ENCODE measurements at regions not wholly inside any gene's neighbourhood (a gene's known extent, or its start where the extent isn't known, plus 50 kb on each side); places are given as distances from the start of the nearest gene placed in this dataset.
"Not testable (repeated sequence)": the region's sequence is repeated elsewhere in the genome, so short reads cannot be mapped to it uniquely, and the experiment has no call there.

DNA sequence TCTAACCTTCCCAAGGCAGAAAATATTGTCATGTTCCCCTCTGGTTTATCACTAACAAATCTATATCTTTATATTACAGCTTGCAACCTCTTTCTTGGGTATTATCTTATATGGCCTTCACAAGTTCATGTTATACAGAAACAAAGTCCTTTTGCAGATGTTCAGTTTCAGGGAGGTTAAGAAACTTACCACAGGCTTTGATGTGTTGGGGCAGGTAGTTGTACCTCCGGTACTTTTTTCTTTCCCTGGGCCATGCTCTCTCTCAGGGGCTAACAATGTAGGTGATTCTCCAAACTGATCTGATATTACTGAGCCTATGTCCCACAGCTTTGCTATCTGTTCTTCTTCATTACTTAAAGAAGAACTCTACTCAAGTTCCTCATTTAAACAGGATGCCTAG lies 548.9 kb upstream of the SYT4 start:
- DNase-seq = no peak

DNA sequence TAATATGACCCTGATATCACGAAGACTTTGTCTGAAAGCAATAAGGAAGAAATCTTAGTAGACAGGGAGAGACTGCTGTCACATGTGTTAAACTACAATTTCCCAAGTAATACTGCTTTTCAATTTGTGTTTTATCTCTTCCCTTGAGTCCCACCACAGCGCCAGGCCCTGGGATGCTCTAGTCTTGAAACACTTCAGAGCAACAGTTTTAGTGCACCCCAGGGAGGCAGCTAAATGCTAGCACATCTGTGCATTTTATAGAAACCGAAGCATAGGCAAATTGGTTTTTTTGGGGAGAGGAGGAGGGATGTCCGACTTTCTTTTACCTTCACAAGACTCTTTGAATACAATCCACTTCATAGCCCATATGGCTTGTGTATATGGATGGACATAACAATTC lies 550.0 kb upstream of the SYT4 start:
- DNase-seq = no peak

DNA sequence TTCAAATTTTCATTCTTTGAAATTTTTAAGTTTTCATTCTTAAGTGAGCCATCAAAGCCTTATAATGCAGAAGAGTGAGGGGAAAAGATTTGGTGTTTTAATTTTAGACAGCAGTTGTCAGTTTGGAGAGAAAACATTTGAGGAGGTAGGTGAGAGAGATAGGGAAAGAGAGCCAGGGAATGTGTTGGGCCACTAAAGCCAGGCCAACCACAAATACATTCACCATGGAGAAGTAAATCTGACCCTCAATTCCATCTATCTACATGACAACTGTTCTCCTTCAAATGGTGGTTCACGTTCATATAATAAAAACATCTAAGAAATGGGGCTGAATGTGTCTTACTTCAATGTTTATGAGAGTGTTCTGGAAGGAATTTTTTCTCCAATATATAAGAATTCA lies 553.0 kb upstream of the SYT4 start:
- DNase-seq = no peak

DNA sequence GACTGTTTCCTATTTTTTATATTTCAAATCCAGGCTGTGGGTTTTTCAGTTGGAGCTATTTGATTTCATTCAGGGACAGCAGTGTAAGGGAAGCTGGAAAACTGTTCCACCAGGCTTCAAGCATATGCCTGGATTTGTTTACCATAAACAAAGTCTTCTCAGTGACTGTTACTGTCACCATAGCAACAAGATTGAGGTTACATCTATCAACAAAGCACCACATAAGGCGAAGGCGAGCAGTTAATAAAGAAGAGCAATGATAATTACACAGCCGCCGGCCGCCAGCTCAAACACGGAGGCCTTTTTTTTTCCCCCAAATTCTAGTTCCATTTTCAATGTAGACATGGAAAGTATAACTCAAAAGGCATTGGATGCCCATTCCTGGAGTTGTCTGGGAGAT lies 553.7 kb upstream of the SYT4 start:
- DNase-seq = no peak

DNA sequence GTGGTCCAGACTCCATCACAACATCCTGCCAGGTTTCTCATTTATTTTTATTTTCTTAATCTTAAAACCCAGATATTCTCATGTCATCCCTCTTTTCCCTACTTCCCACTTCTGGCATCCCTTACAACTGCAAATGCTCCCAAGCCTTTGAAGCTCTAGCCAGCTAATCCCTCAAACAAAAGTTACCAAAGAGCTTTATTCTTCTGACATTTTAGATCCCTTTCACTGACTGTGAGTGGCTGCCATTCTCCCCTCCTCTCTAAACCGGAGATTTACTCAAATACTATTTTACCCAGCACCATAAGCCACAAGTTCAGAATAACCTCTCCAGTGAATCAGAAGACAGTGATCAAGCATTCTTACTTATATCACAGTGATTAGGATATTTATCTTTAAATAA lies 569.0 kb upstream of the SYT4 start:
- no peak for DNase-seq

DNA sequence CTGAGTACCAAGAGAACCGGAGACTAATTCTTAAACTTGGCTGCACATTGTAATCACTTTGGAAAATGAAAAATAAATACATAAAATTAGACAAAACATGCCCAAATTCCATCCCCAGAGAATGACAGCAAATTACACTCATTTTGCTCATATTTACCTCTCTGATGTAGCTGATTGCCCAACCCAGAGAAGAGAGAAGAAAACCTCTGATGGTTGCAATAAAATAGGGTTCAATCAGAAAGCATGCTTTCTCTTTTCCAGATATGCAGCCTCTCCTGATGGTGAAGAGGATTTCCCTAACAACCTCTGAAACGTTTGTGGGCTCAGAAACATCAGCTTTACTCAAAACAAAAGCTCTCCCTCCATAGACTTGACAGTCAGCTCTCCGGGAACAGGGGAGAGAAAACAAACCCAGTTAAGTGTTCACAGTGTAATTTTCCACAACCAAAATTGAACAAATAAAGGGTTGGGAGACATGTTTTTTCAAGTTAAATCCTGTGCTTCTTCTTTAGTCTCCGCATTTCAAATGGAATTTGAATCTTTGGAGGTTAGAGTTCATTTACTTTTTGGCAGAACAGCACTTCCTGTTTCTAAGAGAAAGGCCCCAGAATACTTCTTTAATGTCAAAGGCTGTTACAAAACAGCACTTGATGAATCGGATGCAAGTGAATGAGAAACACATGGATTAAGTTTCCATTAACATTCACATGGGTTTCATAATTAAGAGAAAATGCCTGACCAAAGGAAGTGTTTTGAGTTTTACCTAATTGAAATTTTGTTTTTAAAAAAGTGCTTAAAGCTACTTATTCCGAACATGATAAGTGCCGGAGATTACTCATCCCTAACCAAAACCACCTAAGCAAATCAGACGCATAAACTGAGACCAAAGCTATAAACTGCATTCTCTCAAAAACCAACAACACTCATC lies 570.1 kb upstream of the SYT4 start:
- no peak for DNase-seq

DNA sequence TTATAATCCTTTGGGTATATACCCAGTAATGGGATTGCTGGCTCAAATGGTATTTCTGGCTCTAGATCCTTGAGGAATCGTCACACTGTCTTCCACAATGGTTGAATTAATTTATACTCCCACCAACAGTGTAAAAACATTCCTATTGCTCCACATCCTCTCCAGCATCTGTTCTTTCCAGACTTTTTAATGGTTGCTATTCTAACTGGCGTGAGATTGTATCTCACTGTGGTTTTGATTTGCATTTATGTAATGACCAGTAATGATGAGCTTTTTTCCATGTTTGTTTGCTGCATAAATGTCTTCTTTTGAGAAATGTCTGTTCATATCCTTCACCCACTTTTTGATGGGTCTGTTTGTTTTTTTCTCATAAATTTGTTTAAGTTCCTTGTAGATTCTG lies 572.5 kb upstream of the SYT4 start:
- not testable (repeated sequence) for DNase-seq

DNA sequence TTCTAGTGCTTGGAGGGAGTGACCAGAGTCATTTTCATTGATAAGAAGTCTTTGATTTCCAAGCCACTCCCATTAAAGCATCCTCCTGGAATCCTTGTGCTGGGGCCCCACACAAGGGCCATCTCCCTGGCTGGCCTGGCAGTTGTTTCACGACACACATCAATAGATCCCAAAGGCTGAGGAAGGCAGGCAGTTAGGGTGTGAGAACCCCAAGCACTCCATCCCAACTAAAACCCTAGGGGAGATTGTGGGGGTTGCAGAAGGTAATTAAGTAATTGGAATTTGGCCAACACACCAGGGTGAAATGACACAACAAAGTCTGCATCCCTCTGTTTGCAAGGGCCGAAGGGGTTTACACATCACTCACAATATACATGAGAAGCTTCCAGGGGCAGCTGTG lies 578.1 kb upstream of the SYT4 start:
- peak; percentile 48 for DNase-seq

DNA sequence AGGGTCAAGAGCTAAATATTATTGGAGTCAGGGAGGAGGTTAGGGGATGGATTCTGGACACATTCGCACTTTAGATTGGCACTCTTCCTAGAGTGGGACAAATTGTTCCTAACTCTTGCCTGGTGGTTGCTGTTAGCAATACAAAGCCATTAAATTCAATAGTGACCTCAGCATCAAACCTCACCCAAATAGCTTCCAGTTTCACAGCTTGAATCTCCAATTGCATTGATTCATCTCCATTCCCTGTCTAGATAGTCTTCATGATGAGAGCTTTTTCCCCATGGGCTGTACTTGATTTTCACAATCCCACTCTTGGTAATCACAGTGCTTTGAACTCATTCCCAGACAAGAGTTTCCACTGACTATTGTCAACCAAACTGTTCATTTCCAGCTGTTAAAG lies 585.9 kb upstream of the SYT4 start:
- DNase-seq = no peak

DNA sequence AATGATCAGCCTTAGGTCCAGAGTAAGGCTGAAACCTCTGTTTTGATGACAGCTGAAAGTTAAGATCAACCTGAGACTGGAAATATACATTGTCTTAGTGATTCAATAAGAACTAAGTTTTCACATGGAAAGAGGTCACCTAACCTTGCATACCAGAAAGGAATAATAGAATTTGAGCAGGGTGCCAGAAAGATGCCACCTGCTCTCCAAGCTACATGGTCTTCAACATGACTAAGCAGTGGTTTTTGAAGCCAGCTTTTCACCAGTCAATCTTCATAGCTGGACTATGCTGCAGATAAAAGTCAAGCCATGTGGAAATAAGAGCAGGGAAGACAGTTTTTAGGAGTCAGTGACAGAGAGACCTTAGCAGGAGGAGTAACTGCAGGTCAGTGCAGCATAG lies 589.4 kb upstream of the SYT4 start:
- no peak for DNase-seq

DNA sequence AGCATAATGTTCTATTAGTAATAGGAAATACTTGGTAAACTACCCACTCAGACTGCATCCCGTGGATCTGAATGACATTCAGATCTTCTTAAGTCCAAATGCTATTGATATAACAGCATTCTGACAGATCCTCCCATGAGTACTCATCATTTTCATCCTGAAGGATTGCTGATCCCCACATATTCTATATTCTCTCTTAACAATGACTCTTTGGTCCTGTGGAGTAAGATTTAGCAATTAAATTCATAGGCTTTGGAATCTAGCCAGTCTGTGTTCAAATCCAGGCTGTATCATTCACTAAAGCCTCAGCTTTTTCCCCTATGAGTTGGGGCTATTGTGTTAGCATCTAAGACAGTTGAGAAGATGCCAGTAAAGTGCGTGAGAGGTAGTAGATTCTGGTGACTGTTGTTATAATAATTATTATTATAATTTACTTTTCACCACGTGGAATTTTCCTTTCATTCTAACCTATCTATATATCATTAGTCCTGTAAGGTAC lies 591.3 kb upstream of the SYT4 start:
- DNase-seq = no peak

DNA sequence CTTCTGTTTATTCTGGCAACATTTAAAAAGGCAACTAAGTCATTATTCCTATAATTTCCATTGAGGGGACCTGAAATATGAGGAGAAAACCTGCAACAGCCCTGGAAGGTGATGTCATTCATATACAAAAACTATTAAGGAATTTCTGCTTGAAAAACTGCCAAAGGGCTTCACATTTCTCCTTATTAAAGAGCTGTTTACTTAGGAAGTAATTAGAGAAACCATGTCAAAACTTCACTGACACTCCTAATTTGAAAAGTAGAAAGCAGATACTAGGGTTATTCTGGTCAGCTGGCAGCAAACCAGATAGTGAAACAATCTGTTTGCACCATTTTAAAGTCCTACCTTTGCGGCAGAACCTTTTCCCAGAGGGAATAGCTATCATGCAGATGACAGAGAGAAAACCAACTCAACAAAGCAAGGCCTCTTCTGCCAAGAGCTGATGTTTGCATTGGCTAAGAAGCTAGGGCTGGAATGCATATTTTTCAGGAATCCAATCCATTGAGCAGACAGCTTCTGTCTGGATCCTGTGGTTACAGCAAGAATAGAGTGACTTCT lies 592.2 kb upstream of the SYT4 start:
- no peak for DNase-seq

DNA sequence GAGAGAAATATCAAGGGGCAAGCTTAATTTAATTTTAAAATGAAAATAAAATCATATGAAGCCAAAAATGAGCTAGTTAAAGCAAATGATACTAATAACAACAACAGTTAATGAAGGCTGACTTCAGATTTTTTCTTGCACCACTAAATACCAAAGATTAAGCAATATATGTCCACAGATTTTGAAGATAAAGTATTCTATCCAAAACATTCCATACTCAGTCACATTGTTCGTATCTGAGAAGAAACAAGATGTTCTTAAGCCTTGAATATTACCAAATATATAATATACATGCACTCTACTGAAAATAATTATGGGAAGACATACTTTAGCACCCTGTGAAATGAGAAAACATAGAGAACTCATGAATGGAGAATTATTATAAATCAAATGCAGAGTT lies 593.3 kb upstream of the SYT4 start:
- no peak for DNase-seq

DNA sequence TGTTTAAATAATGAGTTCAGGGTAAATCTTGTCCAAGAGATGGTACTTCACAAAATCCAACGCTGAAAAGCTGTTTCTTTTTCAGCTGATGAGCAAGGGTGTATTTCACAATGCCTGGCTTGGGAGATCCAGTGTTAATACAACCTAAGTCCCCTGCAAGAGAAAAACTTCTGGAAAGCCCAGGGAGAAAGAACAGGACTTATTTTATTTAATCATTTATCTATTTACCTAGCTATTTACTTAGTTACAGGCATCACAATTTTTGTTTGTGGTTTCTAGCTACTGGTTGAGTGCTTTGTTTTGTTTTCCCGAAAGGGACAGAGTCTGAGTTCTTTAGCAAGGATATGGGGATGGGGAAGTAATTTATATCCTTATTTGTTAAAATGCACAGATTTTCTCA lies 598.2 kb upstream of the SYT4 start:
- no peak for DNase-seq

DNA sequence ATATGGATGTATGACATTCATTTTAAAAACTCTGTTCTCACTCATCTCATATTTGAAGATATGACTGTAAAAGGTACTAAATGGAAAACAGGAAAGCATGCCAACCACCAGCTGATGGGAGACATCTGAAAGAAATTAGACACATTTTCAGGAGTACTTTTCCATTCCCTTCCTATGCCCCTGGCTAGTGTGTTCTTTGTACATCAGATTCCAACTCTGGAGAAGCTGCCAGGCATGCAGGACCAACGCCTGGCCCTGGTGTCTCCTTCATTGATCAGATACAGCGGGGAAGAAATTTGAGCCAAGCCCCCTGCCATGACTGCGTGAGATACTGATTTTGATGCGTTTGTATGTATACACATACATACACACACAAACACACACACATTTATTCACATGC lies 599.0 kb upstream of the SYT4 start:
- no peak for DNase-seq

DNA sequence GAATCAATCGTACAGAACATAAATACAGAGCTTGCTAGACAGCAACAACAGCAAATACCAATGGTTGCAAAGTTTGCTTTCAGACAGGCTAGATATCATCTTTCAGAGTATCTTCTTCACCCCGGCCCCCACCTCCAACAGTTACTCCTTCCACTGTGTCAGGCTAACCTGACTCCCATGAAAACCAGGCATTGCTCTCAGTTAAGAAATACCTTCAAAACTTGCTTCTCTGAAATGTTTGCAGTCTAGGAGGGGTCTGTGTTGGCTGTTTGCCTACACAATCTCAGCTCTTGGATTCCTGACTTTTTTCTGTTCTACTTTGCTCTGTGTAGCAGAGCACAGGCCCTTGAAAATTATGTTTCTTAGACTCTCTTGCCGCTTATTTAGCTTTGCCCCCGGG lies 599.5 kb upstream of the SYT4 start:
- no peak for DNase-seq

DNA sequence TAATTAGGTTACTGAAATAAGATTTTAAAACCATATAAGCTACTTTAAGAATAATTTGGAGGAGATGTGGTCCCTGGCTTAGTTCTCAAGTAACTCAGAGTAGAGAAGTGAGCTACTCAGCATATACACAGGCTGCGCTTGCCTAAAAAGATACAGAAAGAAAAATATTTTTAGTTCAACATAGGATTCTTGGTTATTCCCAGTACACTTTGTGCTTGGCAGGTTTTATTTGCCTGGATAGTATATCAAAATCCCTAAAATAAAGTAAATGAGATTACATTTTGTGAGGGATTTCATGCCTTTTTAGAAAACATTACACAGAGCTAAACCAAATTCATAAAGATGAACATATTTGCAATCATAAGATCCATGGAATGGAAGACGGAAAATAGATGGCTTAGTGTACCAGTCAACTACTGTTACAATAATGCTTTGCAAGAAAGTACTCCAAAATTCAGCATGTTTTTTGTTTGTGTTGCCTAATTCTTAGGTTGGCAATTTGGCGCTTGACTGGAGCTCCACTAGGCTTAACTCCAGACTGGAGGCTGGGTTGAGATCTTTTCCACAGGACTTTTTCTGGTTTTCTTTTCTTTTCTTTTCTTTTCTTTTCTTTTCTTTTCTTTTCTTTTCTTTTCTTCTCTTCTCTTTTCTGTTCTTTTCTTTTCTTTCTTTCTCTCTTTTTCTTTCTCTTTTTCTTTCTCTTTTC lies 600.5 kb upstream of the SYT4 start:
- DNase-seq = no peak

DNA sequence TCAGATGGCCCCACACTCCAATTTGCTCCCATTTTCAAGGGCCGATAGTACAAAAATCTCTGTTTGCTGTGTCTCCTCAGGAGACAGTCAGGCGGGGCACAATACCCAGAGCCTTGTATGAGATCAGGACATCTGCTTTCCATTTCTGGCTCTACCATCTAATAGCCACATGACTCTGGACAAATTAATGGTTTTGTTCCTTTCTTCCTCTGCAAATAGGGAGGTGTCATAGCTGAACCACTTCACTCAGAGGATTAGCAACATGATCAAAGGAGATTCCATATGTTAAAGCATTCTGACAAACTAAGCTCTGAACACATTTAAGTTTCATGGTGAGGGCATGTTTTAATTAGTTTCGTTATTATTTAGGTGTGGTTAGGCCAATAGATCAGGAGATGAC lies 602.1 kb upstream of the SYT4 start:
- no peak for DNase-seq

DNA sequence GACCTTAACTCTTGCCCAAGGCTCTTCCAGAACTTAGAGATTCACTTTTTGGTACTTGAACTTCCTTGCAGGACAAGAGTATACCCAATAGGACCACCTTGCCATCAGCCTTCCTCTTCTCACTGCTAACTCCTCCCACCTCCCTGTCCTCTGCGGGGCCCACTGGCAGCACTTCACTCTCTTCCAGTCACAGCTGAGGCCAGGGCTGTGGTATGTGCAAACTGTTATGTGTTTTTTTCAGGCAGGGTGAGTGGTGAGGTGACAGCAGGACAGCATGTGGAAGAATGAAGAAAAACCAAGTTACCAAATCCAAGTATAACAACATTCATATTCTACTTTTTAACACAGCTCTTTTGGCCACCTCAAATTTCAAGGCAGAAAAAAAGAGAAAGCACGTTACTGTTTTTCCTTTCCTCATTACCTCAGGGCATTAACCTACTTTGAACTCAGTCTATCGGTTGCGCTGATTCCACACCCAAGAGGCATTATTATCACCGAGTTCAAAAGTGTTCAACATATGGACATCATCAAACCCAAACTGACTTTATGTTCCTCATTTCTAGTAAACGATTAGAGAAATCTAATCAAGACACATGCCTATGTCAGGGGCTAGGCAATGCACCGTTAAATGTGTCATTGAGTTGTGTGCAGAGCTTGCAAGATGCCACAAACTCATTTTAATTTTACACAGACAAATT lies 605.2 kb upstream of the SYT4 start:
- no peak for DNase-seq

DNA sequence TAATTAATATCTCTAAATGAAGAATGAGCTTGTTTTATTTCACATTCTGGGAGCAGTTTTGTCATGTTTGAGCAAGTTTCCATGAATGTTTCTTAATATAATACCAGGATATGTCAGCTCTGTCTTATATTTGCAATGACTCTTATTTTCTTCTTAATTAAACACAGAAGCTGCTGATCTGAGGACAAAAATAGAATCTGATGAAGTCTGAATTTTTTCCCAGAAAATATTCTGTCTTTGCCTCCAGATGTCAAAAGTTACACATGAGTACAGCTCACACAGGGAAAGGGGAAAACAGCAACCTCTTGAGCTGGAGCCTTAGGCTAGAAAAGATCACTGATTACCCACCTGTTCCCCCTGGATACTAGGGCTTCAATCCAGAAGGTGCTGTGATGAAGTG lies 606.6 kb upstream of the SYT4 start:
- no peak for DNase-seq

DNA sequence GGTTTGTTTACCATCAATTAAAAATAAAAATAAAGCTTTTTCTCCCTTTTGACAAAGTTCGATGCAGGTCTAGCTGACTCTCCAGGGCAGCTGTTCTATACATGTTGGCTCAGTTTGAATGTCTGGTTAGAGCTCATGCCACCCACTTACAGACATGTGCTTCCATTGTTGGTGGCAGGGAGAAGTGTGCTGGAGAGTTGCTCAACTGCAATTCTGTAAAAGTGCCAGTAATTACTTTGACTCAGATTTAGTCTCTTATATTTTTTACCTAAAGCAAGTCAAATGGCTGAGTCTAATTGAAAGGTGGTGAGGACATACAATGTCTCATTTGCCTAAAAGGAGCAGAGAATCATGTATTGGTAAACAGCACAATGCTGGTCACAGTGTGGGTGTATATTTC lies 609.1 kb upstream of the SYT4 start:
- DNase-seq = no peak

DNA sequence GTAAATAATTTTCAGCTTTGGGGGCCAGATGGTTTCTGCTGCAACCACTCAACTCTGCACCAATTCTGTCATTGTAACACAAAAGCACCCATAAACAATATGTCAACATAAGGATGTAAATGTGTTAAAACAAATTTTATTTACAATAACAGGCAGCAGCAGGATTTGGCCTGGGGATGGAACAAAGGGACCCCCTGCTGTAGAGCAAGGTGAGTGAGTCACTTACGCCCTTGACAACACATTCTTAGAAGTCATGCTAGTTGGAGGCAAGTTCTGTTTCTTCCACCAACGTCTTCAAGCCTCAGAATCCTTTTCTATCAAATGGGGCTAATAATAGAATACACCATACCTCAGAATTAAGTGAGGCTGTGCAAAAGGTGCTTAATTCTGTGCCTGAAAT lies 610.2 kb upstream of the SYT4 start:
- DNase-seq = no peak

DNA sequence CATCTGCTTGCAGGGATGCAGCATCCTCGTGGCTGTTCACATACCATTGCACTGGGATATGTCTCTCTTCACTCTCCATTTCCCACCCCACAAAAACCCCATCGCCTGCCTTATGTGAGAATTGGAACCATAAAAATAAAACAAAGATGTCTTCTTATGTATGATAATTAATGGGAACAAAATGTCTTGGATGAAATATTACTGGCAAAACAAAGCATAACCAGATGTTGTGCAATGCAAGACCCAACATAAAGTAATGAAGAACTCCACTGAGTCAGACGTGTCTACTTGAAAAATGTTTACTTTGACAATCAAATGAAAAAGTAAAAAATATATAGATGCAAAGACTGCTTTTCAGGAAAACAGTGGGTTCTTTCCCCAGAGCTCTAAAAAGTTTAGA lies 611.3 kb upstream of the SYT4 start:
- no peak for DNase-seq

Measured in islet precursor cell (in vitro differentiated cells).